Activated CD8-positive, alpha-beta memory T cell treated with anti-CD3 and anti-CD28 coated beads, Interleukin-2, amount 50 U/mL, for 24 hours (primary cell): ENCODE measurements at regions not wholly inside any gene's neighbourhood (a gene's known extent, or its start where the extent isn't known, plus 50 kb on each side); places are given as distances from the start of the nearest gene placed in this dataset.

Experiments
- DNase-seq: peaks from one replicate; pipeline ENCODE4 v3.0.0-alpha.2; 2020; ENCODE audit errors: extremely low read depth

DNA sequence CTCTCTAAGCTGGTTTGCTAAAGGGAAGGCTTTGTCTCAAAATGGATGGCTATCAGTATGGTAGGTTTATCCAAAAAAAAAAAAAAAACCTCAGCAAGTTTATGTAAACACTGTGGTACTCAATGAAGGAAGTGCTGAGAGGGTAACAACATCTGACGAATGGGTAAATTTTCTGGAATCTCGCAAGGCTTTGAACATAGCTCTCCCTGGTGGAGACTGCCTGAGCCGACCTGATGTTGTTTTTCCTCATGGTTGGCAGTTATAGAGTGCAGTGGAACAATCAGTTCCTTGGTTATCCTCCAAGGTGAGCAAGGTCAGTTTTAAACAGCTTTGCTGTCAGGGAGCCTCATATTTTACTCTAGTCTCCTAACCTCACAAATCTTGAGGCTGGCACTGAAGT, 94.6 kb downstream of the ZPLD1 start:
- no peak for DNase-seq

DNA sequence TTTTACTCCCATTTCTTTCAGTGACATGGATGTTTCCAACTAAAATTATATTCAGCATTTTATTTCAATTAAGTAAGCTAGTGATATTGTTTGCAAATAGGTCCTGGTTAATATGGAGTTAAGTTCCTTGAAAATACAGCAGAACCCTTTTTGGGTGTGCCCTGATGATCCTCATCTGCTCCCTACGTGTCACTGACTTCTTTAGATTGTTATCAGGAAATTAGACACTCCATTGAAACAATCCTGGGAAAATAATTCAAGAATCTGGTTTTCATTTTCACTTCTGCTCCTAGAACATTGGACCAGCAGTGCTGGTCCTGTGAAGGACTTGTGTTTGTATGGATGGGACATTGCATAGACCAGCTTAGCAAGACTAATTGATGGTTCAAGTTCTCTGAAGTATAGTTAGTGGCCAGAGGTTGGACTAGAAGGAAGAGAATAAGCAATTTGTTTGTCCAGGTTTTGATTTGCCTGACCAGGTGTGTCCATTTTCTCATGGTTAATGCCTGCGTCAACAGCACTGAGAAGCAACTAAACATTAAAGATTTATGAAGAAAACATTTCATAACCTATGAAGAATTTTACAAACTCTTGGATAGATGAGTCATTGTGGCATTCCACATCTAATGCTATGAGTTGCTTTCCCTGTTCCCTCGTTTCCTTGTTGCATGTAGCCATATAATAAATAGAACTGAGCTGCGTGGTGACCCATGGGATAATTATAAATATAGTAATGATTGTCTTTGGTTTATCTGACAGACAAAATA, 95.8 kb downstream of the ZPLD1 start:
- no peak for DNase-seq

DNA sequence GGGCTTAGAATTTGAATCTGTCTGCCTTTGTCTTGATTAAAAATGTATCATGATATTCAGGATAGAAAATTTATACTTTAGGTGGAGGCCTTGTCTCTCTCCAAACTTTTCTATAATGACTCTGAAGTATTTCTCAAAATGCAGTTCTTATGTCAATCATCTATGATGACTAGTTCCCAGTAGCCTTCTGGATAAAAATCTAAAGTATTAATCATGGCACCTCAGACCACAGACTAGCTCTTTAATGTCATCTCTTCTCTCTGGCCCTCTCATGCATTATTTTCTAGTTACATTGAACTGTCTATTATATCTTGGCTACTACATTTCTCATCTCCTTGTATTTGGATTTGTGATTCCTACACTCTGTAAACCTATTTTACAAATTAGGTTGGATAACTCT, 96.9 kb downstream of the ZPLD1 start:
- no peak for DNase-seq

DNA sequence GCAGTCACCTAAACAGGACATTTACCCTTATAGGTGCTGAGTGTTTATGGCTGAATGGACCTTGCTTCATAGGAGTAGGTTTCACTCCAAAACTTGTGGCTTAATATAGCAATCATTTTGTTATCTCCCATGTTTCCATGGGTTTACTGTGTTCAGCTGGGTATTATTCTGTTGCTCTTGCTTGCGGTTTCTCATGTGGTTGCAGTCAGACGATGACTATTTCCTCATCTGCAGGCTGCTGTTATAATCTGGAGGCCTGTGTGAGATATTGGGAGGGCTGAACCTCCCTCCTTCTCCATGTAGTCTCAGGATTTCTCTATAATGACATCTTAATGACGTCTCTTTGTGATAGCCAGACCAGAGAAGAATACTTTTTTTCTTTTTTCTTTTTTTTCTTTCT, 98.1 kb downstream of the ZPLD1 start:
- no peak for DNase-seq

DNA sequence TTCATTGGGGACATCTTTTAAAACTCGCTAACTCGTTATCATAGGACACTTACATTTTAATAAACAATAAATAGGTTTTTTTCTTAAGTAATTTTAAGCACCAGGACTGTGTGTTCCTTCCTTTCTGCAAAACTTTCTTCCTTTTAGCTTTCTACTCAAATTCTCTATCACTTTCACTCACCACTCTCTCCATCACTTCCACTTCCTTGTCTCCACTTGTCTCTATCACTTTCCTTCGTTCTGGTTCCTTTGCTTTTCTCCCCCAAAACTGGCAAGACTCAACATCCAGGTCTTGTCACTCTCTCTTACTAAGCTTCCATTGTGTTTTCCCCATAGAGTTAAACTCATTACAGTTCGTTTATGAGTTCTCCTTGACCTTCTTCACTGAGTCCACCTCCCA, 99.0 kb downstream of the ZPLD1 start:
- DNase-seq, result no peak

DNA sequence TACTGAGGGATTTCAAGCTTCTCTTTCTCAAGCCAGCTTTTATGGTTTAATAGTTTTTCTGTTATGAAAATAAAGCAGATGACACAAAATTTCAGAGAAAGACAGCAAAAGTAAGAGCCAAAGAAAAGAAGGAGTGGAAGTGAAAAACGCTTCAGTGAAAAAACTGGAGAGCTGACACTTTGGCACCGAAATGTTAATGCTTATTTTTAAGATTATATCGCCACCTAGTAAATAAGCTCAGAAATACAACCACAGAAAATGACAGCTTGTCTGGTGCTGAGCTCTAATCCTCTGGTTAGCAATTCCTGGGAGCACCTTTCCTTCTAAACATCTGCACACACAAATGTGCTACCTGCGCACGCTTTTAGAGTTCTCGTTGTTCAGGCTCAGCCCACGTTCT, 101.6 kb downstream of the ZPLD1 start:
- DNase-seq, result no peak

DNA sequence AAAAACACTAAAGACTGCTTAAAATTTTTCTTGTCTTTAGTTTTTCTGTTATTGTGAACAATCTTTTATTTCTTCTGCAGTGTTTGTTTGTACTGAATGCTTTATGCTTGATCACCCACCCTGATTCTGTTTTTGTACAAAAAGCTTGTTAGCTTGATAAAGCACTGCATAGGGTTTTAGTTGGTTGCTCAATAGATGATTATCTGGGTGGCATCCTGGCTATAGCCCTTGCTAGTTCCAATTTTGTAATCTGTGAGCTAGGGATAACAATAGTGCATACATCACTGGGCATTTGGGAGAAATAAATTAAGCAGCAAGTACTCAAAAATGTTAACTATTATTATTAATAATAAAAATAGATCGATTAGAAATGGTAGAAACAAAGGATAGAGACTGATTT, 102.3 kb downstream of the ZPLD1 start:
- no peak for DNase-seq

DNA sequence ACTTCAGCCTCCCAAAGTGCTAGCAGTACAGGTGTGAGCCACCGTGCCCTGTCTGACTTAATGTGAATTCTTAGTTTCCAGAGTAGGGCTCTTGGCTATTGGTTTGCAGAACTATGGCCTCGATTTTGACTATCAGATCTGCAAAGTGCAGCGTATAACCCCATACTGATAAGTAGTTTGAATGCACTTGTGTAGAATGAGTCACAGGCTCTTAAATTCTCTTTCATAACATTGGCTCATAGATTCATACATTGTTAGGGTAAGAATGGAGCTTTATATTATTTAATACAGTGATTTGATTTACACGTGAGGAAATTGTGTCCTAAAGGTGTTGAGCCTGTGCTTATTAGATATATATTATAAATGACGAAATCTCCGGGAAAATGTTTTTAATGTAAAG, 109.9 kb downstream of the ZPLD1 start:
- no peak for DNase-seq

DNA sequence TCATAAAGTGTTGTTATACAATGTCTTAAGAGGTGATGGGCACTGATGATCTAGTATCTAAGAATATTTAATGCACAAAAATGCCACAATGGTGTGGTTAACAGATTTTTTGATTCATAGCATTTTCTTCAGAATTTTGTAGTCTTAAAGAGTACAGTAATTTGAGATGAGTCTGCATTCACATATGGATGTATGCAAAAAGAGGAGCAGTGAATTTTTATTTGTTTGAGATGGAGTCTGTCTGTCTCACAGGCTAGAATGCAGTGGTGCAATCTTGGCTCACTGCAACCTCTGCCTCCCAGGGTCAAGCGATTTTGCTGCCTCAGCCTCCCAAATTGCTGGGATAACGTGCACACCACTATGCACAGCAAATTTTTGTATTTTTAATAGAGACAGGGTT, 110.5 kb downstream of the ZPLD1 start:
- DNase-seq, result no peak

DNA sequence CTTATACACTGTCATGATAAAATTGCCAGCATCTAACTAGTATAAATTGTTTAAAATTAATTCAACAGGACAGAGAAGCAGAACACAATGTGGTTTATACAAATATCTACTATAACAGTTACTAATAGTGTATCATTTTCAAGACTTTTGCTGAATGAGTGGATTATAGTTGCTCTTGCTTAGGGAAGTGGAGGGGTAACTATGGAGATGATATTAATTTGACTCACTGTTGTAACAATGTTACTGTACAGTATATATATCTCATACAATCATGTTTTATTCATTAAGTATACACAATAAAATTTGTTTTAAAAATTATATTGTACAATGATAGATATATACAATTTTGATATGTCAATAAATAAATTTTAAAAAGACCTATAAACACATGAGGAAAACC, 119.1 kb downstream of the ZPLD1 start:
- no peak for DNase-seq

DNA sequence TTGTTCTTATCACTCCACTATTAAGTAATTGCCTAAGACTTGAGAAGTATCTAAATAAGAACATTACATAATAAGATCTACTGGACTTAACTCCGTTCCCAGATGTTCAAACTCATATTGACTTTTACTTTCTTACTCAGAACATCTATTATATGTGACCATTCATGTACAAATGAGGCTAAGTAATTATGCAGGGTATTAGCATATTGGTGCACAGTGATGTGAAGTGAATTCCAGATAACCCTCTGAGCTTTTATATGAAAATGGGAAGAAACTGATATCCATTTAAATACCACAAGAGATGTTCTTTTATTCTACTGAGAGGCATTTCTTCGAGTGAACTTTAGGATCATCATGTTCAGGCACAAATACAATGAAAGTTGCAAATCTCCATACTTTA, 135.7 kb downstream of the ZPLD1 start:
- no peak for DNase-seq

DNA sequence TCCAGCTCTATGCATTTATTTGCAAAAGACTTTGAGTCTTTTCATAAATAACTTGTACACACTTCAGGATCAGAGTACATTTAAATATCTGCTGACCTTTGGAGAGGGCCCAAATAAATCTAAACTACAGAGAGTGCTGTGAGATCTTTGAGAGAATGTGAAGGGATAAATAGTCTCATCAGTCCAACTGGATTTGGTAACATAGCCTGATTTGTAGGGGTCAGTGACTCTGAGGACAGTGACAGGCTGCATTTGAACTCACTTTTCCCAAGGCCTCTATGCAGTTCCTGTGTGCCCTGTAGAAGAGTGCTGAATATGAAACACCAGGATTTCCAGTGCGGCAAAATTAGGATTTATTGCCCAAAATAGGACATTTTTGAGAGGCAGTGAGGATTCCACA, 136.2 kb downstream of the ZPLD1 start:
- DNase-seq, result no peak

DNA sequence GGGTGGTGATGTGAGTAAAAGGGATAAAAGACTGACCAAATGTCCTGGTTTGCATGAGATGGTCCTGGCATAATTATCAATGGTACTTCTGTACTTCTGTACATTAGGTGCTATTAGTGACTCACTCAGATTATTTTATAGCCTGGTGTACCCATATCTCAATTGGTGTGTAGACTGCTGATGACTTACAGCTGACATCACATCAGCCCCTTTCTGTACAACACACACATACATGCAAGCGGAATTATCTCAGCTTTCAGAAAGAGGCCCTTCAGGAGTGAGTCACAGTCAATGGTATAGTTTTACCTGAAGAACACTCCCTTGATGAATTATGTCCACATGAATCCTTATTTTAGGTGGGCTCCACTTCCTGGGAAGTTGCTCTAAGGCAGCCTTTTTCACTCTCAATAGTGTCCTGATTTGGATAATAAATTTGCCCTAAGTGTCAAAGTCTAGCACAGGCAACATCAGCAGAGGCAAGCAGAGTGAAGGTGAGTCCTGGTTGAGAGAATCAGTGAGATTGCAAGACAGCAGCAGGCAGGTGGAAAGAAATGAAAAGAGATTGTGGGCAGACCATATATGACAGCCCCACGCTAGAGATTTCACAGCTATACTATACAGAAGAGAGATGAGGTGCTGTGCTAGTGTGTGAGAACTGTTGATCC, 137.0 kb downstream of the ZPLD1 start:
- DNase-seq, result no peak

DNA sequence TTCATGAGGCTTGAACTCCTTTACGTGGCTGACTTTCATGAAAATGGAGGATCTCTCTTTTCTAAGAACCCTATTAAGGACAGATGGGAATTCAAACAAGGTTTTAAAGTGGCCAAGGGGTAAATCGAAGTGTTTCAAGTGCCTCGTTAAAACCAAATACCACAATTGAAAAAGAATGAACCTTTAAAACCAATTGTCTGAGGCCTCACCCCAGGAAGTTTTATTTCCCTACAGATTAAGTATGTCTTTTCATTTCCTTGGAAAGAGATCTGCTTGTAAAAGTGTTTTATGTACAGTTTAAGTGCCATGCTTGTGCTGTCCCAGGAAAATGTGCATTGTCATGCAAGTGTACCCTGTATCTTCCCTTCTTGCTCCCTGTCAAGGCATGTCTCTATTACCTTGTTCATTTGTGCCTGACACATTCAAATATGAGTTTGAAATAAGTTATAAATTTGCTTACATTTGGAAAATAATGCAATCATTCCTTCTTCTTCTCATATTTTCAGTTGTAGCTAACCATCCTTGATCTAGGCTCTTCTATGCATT, 138.7 kb downstream of the ZPLD1 start:
- no peak for DNase-seq

DNA sequence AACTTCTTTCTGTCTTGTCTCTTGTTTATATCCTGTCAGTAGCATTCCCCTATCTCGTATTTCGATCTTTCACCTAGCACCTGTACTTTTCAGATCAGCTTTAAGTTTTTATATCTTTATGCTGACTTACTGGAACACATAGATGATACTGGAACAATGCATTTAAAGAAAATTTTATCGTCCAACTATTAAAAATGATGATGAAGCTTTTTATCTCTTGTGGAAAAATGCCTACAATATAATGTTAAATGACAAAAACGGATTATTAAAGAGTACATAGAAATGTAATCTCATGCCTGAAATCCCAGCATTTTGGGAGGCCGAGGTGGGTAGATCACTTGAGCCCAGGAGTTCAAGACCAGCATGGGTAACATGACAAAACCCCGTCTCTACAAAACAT, 139.5 kb downstream of the ZPLD1 start:
- no peak for DNase-seq

DNA sequence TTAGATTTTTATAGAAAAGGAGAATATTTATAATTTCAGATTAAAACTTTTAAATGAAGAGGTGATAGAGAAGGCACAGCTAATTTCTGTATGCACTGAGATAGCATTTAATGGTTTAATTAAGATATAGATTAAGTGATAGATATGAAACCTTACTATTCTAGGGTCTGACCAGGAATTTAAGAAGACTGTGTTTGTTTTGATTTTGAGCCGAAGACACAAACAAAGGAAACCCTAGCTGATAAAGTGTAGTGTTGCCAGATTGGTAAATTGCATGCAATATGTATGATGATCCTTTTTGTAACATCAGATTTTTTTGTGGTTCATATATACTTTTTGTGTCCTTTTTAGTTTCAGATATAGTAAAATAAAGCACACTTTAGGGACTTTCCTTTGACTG, 141.8 kb downstream of the ZPLD1 start:
- no peak for DNase-seq

DNA sequence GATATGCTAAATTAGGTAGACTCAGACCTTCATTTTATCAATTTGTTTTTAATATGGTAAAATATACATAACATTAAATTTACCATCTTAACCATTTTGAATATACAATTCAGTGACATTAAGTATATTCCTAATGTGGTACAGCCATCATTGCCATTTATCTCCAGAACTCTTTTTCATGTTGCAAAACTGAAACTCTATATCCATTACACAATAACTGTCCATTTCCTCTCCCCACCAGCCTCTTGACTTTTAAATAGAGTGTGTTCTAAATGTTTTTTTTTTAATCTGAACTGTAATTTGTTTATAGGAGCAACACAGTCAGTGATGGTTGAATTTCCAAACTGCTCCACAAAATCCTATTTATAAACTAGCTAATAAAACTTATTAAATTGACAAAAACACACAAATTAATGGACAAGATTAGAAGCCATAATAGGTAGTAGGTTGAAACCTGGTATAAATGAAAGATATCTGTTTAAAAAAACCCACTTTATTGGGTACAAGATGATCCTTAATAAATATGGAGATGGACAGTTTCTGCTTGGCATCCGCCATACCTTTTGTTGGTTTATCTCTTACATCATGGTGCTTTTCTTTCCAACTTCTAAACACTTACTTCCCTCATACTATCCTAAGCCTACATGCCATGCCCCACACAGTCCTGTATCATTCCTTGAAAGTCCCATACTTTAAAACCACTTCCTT, 142.4 kb downstream of the ZPLD1 start:
- no peak for DNase-seq

DNA sequence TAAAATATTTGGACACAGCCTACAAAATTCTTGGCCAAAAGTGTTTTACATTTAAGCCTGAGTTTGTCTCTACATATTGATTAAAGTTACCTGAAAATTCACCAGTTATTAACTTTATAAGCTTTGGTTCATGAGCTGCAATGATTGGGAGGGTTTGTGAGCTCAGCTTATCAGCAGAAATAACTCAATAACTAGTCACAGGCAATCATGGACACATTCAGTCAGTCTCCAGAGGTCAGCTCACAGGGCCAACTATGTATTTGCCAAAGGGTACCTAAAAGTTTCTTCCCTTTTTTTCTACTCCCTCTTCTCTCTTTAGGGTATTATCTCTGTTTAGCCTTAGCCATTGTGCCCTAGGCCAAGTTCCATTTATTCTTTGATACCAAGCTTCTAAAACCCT, 145.9 kb downstream of the ZPLD1 start:
- no peak for DNase-seq

DNA sequence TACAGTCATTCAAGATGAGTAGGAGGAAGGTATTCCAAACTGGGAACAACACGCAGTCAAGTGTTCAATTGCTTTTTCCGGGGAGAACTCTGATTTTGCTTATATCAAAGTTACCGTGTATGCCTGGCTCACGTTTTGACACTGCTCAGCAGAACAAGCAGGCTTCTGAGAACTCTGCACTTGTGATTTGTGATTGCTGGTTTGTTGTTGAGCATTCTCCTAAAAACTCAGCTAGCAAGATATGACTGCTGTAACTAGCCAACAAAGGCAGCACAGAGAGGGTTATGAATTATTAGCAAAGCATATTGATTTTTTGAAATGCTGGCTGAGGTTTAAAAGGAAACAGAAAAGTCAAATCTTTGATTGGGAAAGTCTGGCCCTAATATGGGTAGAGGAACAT, 151.7 kb downstream of the ZPLD1 start:
- DNase-seq, result no peak

DNA sequence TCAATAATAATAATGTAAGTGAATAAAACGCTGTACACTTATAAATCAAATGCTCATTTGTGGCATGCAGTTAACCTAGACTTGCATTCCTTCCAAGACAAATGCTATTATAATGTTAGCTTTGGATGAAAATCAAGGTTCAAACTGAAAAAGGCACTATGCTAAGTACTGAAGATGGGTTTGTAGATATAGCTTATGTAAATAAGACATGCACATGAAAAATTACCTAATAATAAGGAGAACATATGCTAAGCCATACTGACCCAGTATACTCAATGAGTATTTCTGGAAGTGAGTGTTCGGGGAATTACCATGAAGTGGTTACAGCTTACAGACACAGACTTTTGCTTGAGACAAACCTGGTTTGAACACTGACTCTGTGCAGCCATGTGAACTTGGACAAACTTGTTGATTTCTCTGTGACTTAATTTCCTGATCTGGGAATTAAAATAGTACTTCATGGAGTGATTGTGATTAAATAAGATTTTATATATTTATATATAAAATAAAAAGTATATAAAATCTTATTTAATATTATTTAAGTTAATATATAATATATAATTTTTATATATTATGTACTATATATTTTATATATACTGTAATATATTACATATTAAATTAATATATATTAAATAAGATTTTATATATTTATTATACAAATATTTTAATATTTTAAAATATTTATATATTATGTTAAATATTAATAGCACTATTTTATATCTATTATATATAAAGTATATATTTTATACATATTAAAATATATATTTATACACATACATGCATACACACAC, 159.2 kb downstream of the ZPLD1 start:
- no peak for DNase-seq

DNA sequence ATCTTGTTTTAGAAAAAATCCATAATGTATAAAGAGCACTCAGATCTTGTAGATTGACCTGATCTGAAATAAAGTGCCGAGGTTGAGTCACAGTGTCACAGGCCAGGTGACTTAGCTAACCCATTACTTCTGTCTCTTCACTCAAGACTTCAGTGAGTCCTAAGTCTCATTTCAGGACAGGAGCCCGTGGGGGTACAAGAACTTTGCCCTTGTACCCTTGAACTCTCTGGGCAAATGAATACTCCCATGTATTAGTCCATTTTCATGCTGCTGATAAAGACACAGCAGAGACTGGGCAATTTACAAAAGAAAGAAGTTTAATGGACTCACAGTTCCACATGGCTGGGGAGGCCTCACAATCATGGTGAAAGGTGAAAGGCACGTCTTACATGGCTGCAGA, 160.2 kb downstream of the ZPLD1 start:
- DNase-seq, result no peak
